GM13977 (cell line): ENCODE measurements at regions not wholly inside any gene's neighbourhood (a gene's known extent, or its start where the extent isn't known, plus 50 kb on each side); places are given as distances from the start of the nearest gene placed in this dataset.

Source experiments
- DNase-seq: peaks from one replicate; pipeline ENCODE4 v3.0.0; 2012; ENCODE audit warnings: low spot score
- in situ Hi-C: fragments of 300-500 bp; cut with MboI; formaldehyde crosslinking; loops from one replicate; pipeline ENCODE4 v1.12.0; 2022; ENCODE audit warnings: low sequenced_read_pairs, low pct_unique_long_range_greater_than_20kb, mixed read lengths, inconsistent platforms; ENCODE audit not compliant: unreplicated experiment
- TF ChIP-seq, protein P1 (sequence below): IDR thresholded peaks from 2 replicates; pipeline ENCODE4 v1.5.1; 2012; ENCODE audit warnings: mild to moderate bottlenecking, control low read depth; ENCODE audit not compliant: insufficient read depth; ENCODE audit errors: extremely low read depth, missing control alignments

- TF ChIP-seq, protein P1, sequence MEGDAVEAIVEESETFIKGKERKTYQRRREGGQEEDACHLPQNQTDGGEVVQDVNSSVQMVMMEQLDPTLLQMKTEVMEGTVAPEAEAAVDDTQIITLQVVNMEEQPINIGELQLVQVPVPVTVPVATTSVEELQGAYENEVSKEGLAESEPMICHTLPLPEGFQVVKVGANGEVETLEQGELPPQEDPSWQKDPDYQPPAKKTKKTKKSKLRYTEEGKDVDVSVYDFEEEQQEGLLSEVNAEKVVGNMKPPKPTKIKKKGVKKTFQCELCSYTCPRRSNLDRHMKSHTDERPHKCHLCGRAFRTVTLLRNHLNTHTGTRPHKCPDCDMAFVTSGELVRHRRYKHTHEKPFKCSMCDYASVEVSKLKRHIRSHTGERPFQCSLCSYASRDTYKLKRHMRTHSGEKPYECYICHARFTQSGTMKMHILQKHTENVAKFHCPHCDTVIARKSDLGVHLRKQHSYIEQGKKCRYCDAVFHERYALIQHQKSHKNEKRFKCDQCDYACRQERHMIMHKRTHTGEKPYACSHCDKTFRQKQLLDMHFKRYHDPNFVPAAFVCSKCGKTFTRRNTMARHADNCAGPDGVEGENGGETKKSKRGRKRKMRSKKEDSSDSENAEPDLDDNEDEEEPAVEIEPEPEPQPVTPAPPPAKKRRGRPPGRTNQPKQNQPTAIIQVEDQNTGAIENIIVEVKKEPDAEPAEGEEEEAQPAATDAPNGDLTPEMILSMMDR, result no peak
- DNase-seq, result no peak
- in situ Hi-C loops, result no loop called here
These were observed 131.7 kb upstream of the ATP2B1 start for GRCh38 chr12:89840162-89840922.

DNA sequence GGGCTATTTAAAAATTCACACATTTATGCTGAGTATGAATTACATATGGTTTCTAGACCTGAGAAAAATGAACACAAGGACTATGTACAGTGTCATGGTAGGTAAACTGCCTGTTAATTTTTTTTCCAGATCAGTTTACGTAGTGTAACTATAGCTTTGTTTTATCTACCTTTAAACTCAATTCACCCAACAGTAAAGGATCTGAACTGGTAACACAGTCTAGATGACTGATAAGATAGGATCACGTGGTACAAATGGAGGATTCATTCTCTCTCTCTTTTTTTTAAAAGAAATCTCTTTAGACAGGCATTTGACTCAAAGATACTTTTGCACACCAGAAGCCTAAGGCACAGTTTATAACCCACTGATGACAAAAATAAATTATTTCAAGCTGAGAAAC lies 130.8 kb upstream of the ATP2B1 start:
- DNase-seq, result no peak
- TF ChIP-seq, protein P1, result no peak
- in situ Hi-C loops, result no loop called here

GRCh38 chr12:89838833-89839232 lies 130.2 kb upstream of the ATP2B1 start:
- in situ Hi-C loops, result no loop called here
- DNase-seq, result no peak
- TF ChIP-seq, protein P1, result no peak

DNA sequence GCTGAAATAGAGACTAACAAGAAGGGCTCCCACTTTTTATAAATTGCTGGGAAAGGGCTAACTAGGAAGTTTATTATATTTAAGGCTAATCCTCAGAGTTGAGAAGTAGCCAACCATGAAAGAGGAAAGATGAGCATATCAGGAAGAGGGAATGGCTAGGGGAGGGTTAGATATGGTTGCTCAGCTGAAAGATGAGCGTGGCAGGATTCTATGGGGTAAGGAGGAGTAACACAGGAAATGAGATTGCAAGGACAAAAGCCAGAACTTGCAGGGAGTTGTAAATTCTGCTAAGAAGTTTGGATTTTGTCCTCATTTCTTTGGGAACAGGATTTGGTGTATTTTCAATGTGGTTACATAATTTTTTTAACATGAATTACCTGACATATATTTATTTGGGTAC lies 127.4 kb upstream of the ATP2B1 start:
- TF ChIP-seq, protein P1, result no peak
- in situ Hi-C loops, result no loop called here
- DNase-seq, result no peak

- in situ Hi-C loops, result no loop called here
- no peak for DNase-seq
- TF ChIP-seq, protein P1, result no peak
These were observed 126.0 kb upstream of the ATP2B1 start for GRCh38 chr12:89834676-89835075.

DNA sequence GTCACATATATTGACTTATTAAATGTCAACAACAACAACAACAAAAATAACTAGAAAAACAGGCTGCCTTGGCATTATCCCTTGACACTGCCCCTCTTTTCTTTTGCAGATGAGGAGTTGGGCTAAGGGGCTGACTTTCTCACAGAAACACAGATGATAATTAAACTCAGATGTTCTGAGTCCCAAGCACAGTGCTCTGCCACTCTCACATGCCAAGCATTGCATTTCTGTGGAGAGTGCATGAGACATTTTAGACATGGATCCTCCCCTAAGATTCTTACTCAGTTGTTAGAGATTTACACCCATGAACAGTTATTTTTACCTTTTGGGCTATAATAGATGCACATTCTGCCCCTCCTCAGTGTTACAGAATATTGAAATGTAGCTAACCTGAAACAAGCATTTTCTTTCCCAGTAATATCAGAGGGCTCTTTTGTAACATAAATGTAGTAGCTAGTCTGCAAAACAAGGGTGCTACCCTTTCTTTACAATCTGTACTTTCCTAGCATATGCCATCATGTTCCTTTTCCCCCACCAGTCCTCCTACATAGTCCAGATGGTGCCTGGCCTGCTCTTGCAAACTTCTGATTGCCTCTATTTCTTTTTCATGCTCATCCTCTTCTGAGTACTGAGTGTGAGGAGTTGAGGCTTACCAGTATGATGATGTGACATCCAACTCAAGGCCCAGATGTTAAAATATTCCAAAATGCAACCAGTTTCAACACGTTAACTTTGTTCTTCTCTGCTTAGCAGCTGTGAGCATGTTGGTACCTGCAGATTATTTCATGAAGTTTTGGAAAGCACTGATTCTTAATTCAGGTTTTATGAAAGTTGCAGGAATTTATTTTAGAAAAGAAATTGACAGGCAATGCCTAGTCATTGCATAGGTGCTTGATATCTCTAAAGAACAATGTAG lies 125.0 kb upstream of the ATP2B1 start:
- DNase-seq, result no peak
- in situ Hi-C loops, result no loop called here
- TF ChIP-seq, protein P1, result no peak
